GM23338 (cell line): ENCODE measurements at regions not wholly inside any gene's neighbourhood (a gene's known extent, or its start where the extent isn't known, plus 50 kb on each side); places are given as distances from the start of the nearest gene placed in this dataset.

ENCODE experiments used
- ATAC-seq: fragments of 200-7000 bp; cut with Tn5 transposase; 3 replicates; pipeline ENCODE4 v1.9.1; 2020
- DNase-seq: peaks from one replicate; pipeline ENCODE4 v3.0.0-alpha.2; 2015; ENCODE audit warnings: low spot score
- H2AFZ ChIP-seq: fragments of 200-600 bp; sonication (generic); 2 replicates; pipeline ENCODE4 v1.8.0; 2016; ENCODE audit warnings: antibody characterized with exemption, mild to moderate bottlenecking, moderate library complexity
- H3F3A ChIP-seq: fragments of 200-600 bp; sonication (generic); replicated peaks from 2 replicates; pipeline ENCODE4 v1.8.0; 2017; ENCODE audit warnings: antibody characterized with exemption, mixed run types, low read depth
- H3K27ac ChIP-seq: fragments of 200-600 bp; sonication (generic); 2 replicates; pipeline ENCODE4 v1.6.1; 2016; ENCODE audit warnings: low read depth
- H3K27me3 ChIP-seq: fragments of 200-600 bp; sonication (generic); 2 replicates; pipeline ENCODE4 v1.8.0; 2016; ENCODE audit warnings: mild to moderate bottlenecking, mixed run types, moderate library complexity; ENCODE audit not compliant: insufficient read depth
- H3K36me3 ChIP-seq: fragments of 200-600 bp; sonication (generic); 2 replicates; pipeline ENCODE4 v1.8.0; 2016; ENCODE audit warnings: mild to moderate bottlenecking; ENCODE audit not compliant: insufficient read depth
- H3K4me1 ChIP-seq: fragments of 200-600 bp; sonication (generic); 2 replicates; pipeline ENCODE4 v1.8.0; 2016; ENCODE audit warnings: mild to moderate bottlenecking, moderate library complexity; ENCODE audit not compliant: insufficient read depth
- H3K4me2 ChIP-seq: fragments of 200-600 bp; sonication (generic); 2 replicates; pipeline ENCODE4 v1.7.1; 2017; ENCODE audit warnings: mixed run types
- H3K4me3 ChIP-seq: fragments of 200-600 bp; sonication (generic); 2 replicates; pipeline ENCODE4 v1.6.1; 2016; ENCODE audit warnings: mixed run types
- H3K79me2 ChIP-seq: fragments of 200-600 bp; sonication (generic); replicated peaks from 2 replicates; pipeline ENCODE4 v1.8.0; 2017; ENCODE audit warnings: mild to moderate bottlenecking; ENCODE audit not compliant: insufficient read depth
- H3K9me2 ChIP-seq: fragments of 200-600 bp; sonication (generic); 2 replicates; pipeline ENCODE4 v1.8.0; 2017; ENCODE audit not compliant: insufficient read depth
- H4K20me1 ChIP-seq: fragments of 200-600 bp; sonication (generic); replicated peaks from 2 replicates; pipeline ENCODE4 v1.8.0; 2017; ENCODE audit warnings: mild to moderate bottlenecking; ENCODE audit not compliant: insufficient read depth
- H3K27ac Mint-ChIP-seq: 2 replicates; pipeline ENCODE4 v1.8.0; 2020; ENCODE audit warnings: inconsistent platforms, mild to moderate bottlenecking, moderate library complexity, mixed read lengths
- H3K27me3 Mint-ChIP-seq: 3 replicates; pipeline ENCODE4 v1.8.0; 2022; ENCODE audit warnings: low read depth, mild to moderate bottlenecking, moderate library complexity, mixed read lengths, inconsistent platforms; ENCODE audit not compliant: insufficient read depth, poor library complexity
- H3K36me3 Mint-ChIP-seq: 3 replicates; pipeline ENCODE4 v1.8.0; 2021; ENCODE audit warnings: low read depth, mild to moderate bottlenecking, inconsistent platforms, moderate library complexity, mixed read lengths
- H3K4me1 Mint-ChIP-seq: 3 replicates; pipeline ENCODE4 v1.8.0; 2020; ENCODE audit warnings: mild to moderate bottlenecking, inconsistent platforms, mixed read lengths
- H3K4me3 Mint-ChIP-seq: 3 replicates; pipeline ENCODE4 v1.8.0; 2021; ENCODE audit warnings: moderate library complexity, mild to moderate bottlenecking, inconsistent platforms, mixed read lengths
- H3K9me3 Mint-ChIP-seq: 3 replicates; pipeline ENCODE4 v1.8.0; 2020; ENCODE audit warnings: moderate library complexity, mild to moderate bottlenecking, inconsistent platforms, mixed read lengths
- CREB1 ChIP-seq: fragments of 250-450 bp; sonication (Bioruptor Pico); IDR thresholded peaks from 2 replicates; pipeline ENCODE4 v1.5.0; 2020; ENCODE audit warnings: low read depth, mild to moderate bottlenecking, moderate library complexity
- EZH2 ChIP-seq: fragments of 200-600 bp; sonication (generic); IDR thresholded peaks from one replicate; pipeline ENCODE4 v1.8.0; 2017; ENCODE audit warnings: antibody characterized with exemption, mild to moderate bottlenecking, low read depth; ENCODE audit not compliant: unreplicated experiment
- EZH2phosphoT487 ChIP-seq: fragments of 200-600 bp; sonication (generic); IDR thresholded peaks from one replicate; pipeline ENCODE4 v1.8.1; 2018; ENCODE audit warnings: antibody characterized with exemption; ENCODE audit not compliant: unreplicated experiment
- JUNB ChIP-seq: IDR thresholded peaks from one replicate; pipeline ENCODE4 v1.6.1; 2016; ENCODE audit warnings: antibody characterized with exemption; ENCODE audit not compliant: unreplicated experiment
- NANOG ChIP-seq: IDR thresholded peaks from 2 replicates; pipeline ENCODE4 v1.6.1; 2016; ENCODE audit warnings: antibody characterized with exemption, borderline replicate concordance
- POLR2AphosphoS5 ChIP-seq: IDR thresholded peaks from 2 replicates; pipeline ENCODE4 v1.6.1; 2016; ENCODE audit warnings: antibody characterized with exemption, low read depth
- STAT1 ChIP-seq: IDR thresholded peaks from one replicate; pipeline ENCODE4 v1.6.1; 2016; ENCODE audit warnings: antibody characterized with exemption; ENCODE audit not compliant: unreplicated experiment
- ZNF114 ChIP-seq: fragments of 250-450 bp; sonication (Bioruptor Pico); IDR thresholded peaks from 2 replicates; pipeline ENCODE4 v1.5.0; 2020; ENCODE audit warnings: mild to moderate bottlenecking, moderate library complexity
- ZNF331 ChIP-seq: fragments of 250-450 bp; sonication (Bioruptor Pico); IDR thresholded peaks from 2 replicates; pipeline ENCODE4 v1.5.0; 2020; ENCODE audit warnings: low read depth, mild to moderate bottlenecking, moderate library complexity
- TF ChIP-seq, protein P1 (sequence below), 2 experiments: fragments of 200-600 bp in 1 of 2; sonication (generic) in 1 of 2; conservative IDR thresholded peaks; 2 replicates each; pipeline versions ENCODE4 v1.5.1 to v1.6.1; 2016 to 2017; ENCODE audit warnings: antibody characterized with exemption in 2 of 2, low read depth in 2 of 2, mild to moderate bottlenecking in 2 of 2, moderate library complexity in 1 of 2
- TF ChIP-seq, protein P2 (sequence below): IDR thresholded peaks from one replicate; pipeline ENCODE4 v1.6.1; 2018; ENCODE audit warnings: antibody characterized with exemption; ENCODE audit not compliant: unreplicated experiment
- TF ChIP-seq, protein P3 (sequence below): IDR thresholded peaks from 2 replicates; pipeline ENCODE4 v1.6.1; 2016; ENCODE audit warnings: antibody characterized with exemption
- TF ChIP-seq, protein P4 (sequence below): fragments of 250-450 bp; sonication (Bioruptor Pico); IDR thresholded peaks from 2 replicates; pipeline ENCODE4 v1.5.0; 2020; ENCODE audit warnings: mild to moderate bottlenecking, moderate library complexity

DNA sequence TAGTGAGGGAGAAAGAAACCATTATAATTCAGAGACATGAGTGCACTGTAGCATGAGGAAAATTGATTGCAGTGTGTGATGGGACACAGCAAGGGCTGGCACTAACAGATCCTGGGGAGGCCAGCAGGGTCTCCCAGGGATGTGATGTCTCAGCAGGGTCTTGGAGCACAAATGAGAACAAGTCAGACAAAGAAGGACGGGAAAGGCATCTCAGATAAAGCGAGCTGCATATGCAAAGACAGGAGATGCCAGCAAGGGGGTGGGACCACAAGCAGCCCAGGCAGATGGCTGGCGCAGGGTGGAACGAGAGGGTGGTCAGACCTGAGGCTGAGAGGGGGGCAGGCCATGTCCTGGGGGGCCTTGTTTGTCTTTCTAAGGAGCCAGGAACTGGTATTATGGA, 102.6 kb upstream of the DLX2 start:
- ATAC-seq (peak; percentile 43; the same call in 2 of the 3 replicates), DNase-seq (no peak)
- Mint-ChIP-seq H3K36me3 (0 out of 3 replicates have a peak, but pooled peaks cover 3% of the 10 kb centered on the region), H3K27ac (no peak overlapping the region), H3K27me3 (peaks cover 8% of the 10 kb centered on the region), H3K4me3 (no peak overlapping the region), H3K4me1 (peaks cover 10% of the 10 kb centered on the region), H3K9me3 (peaks cover 4% of the 10 kb centered on the region; the same call in 2 of the 3 replicates)
- no peaks in the 10 kb centered on the region for H3K79me2 ChIP-seq
- no peaks in the 10 kb centered on the region for H3F3A ChIP-seq
- no peaks in the 10 kb centered on the region; the same call in 1 of the 2 replicates for H3K36me3 ChIP-seq
- H3K9me2 ChIP-seq: no peaks in the 10 kb centered on the region
- peaks cover 12% of the 10 kb centered on the region; the same call in 1 of the 2 replicates for H3K4me1 ChIP-seq
- H2AFZ ChIP-seq: peak overlapping the region; percentile 88
- H3K4me2 ChIP-seq: peak overlapping the region; percentile 20; the same call in 1 of the 2 replicates
- H3K27me3 ChIP-seq: no peaks in the 10 kb centered on the region
- H3K4me3 ChIP-seq: no peak overlapping the region
- H4K20me1 ChIP-seq: no peaks in the 10 kb centered on the region
- no peak overlapping the region for H3K27ac ChIP-seq
- no peak for TF ChIP-seq EZH2
- no peak for TF ChIP-seq CREB1 (CRISPR knock-in tag)
- no peak for TF ChIP-seq JUNB
- no peak for TF ChIP-seq NANOG
- TF ChIP-seq, protein P1, sequence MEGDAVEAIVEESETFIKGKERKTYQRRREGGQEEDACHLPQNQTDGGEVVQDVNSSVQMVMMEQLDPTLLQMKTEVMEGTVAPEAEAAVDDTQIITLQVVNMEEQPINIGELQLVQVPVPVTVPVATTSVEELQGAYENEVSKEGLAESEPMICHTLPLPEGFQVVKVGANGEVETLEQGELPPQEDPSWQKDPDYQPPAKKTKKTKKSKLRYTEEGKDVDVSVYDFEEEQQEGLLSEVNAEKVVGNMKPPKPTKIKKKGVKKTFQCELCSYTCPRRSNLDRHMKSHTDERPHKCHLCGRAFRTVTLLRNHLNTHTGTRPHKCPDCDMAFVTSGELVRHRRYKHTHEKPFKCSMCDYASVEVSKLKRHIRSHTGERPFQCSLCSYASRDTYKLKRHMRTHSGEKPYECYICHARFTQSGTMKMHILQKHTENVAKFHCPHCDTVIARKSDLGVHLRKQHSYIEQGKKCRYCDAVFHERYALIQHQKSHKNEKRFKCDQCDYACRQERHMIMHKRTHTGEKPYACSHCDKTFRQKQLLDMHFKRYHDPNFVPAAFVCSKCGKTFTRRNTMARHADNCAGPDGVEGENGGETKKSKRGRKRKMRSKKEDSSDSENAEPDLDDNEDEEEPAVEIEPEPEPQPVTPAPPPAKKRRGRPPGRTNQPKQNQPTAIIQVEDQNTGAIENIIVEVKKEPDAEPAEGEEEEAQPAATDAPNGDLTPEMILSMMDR (conservative IDR thresholded peaks at IDR 0.05; ENCODE audit: low read depth in 2 of 2): no peak
- no peak for TF ChIP-seq STAT1
- TF ChIP-seq, protein P2, sequence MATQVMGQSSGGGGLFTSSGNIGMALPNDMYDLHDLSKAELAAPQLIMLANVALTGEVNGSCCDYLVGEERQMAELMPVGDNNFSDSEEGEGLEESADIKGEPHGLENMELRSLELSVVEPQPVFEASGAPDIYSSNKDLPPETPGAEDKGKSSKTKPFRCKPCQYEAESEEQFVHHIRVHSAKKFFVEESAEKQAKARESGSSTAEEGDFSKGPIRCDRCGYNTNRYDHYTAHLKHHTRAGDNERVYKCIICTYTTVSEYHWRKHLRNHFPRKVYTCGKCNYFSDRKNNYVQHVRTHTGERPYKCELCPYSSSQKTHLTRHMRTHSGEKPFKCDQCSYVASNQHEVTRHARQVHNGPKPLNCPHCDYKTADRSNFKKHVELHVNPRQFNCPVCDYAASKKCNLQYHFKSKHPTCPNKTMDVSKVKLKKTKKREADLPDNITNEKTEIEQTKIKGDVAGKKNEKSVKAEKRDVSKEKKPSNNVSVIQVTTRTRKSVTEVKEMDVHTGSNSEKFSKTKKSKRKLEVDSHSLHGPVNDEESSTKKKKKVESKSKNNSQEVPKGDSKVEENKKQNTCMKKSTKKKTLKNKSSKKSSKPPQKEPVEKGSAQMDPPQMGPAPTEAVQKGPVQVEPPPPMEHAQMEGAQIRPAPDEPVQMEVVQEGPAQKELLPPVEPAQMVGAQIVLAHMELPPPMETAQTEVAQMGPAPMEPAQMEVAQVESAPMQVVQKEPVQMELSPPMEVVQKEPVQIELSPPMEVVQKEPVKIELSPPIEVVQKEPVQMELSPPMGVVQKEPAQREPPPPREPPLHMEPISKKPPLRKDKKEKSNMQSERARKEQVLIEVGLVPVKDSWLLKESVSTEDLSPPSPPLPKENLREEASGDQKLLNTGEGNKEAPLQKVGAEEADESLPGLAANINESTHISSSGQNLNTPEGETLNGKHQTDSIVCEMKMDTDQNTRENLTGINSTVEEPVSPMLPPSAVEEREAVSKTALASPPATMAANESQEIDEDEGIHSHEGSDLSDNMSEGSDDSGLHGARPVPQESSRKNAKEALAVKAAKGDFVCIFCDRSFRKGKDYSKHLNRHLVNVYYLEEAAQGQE: no peak
- TF ChIP-seq ZNF114 (CRISPR knock-in tag): no peak
- TF ChIP-seq, protein P3, sequence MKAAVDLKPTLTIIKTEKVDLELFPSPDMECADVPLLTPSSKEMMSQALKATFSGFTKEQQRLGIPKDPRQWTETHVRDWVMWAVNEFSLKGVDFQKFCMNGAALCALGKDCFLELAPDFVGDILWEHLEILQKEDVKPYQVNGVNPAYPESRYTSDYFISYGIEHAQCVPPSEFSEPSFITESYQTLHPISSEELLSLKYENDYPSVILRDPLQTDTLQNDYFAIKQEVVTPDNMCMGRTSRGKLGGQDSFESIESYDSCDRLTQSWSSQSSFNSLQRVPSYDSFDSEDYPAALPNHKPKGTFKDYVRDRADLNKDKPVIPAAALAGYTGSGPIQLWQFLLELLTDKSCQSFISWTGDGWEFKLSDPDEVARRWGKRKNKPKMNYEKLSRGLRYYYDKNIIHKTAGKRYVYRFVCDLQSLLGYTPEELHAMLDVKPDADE: no peak
- no peak for TF ChIP-seq EZH2phosphoT487
- TF ChIP-seq, protein P4, sequence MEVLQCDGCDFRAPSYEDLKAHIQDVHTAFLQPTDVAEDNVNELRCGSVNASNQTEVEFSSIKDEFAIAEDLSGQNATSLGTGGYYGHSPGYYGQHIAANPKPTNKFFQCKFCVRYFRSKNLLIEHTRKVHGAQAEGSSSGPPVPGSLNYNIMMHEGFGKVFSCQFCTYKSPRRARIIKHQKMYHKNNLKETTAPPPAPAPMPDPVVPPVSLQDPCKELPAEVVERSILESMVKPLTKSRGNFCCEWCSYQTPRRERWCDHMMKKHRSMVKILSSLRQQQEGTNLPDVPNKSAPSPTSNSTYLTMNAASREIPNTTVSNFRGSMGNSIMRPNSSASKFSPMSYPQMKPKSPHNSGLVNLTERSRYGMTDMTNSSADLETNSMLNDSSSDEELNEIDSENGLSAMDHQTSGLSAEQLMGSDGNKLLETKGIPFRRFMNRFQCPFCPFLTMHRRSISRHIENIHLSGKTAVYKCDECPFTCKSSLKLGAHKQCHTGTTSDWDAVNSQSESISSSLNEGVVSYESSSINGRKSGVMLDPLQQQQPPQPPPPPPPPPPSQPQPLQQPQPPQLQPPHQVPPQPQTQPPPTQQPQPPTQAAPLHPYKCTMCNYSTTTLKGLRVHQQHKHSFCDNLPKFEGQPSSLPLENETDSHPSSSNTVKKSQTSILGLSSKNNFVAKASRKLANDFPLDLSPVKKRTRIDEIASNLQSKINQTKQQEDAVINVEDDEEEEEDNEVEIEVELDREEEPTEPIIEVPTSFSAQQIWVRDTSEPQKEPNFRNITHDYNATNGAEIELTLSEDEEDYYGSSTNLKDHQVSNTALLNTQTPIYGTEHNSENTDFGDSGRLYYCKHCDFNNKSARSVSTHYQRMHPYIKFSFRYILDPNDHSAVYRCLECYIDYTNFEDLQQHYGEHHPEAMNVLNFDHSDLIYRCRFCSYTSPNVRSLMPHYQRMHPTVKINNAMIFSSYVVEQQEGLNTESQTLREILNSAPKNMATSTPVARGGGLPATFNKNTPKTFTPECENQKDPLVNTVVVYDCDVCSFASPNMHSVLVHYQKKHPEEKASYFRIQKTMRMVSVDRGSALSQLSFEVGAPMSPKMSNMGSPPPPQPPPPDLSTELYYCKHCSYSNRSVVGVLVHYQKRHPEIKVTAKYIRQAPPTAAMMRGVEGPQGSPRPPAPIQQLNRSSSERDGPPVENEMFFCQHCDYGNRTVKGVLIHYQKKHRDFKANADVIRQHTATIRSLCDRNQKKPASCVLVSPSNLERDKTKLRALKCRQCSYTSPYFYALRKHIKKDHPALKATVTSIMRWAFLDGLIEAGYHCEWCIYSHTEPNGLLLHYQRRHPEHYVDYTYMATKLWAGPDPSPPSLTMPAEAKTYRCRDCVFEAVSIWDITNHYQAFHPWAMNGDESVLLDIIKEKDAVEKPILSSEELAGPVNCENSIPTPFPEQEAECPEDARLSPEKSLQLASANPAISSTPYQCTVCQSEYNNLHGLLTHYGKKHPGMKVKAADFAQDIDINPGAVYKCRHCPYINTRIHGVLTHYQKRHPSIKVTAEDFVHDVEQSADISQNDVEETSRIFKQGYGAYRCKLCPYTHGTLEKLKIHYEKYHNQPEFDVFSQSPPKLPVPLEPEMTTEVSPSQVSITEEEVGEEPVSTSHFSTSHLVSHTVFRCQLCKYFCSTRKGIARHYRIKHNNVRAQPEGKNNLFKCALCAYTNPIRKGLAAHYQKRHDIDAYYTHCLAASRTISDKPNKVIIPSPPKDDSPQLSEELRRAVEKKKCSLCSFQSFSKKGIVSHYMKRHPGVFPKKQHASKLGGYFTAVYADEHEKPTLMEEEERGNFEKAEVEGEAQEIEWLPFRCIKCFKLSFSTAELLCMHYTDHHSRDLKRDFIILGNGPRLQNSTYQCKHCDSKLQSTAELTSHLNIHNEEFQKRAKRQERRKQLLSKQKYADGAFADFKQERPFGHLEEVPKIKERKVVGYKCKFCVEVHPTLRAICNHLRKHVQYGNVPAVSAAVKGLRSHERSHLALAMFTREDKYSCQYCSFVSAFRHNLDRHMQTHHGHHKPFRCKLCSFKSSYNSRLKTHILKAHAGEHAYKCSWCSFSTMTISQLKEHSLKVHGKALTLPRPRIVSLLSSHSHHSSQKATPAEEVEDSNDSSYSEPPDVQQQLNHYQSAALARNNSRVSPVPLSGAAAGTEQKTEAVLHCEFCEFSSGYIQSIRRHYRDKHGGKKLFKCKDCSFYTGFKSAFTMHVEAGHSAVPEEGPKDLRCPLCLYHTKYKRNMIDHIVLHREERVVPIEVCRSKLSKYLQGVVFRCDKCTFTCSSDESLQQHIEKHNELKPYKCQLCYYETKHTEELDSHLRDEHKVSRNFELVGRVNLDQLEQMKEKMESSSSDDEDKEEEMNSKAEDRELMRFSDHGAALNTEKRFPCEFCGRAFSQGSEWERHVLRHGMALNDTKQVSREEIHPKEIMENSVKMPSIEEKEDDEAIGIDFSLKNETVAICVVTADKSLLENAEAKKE (CRISPR knock-in tag): no peak
- TF ChIP-seq ZNF331: no peak
- no peak for TF ChIP-seq POLR2AphosphoS5
